Neural crest cell (in vitro differentiated cells): ENCODE measurements at regions not wholly inside any gene's neighbourhood (a gene's known extent, or its start where the extent isn't known, plus 50 kb on each side); places are given as distances from the start of the nearest gene placed in this dataset.

Experiments used
- DNase-seq: peaks from one replicate; pipeline ENCODE4 v3.0.0; 2021; ENCODE audit warnings: low read depth, mixed read lengths, low spot score
- H3K27ac Mint-ChIP-seq: one replicate; pipeline ENCODE4 v1.8.0; 2021; ENCODE audit warnings: mild to moderate bottlenecking, mixed read lengths; ENCODE audit not compliant: unreplicated experiment
- H3K27me3 Mint-ChIP-seq: 2 replicates; pipeline ENCODE4 v1.8.0; 2021; ENCODE audit warnings: low read depth, mild to moderate bottlenecking, mixed read lengths
- H3K36me3 Mint-ChIP-seq: 2 replicates; pipeline ENCODE4 v1.8.0; 2021; ENCODE audit warnings: low read depth, mild to moderate bottlenecking, mixed read lengths
- H3K4me1 Mint-ChIP-seq: 2 replicates; pipeline ENCODE4 v1.8.0; 2021; ENCODE audit warnings: mixed read lengths
- H3K4me3 Mint-ChIP-seq: one replicate; pipeline ENCODE4 v1.8.0; 2021; ENCODE audit warnings: mild to moderate bottlenecking, mixed read lengths
- H3K9me3 Mint-ChIP-seq: 2 replicates; pipeline ENCODE4 v1.8.0; 2021; ENCODE audit warnings: mixed read lengths
- CTCF ChIP-seq: fragments of 200-600 bp; sonication (generic); conservative IDR thresholded peaks from 2 replicates; pipeline ENCODE4 v1.5.0; 2021; ENCODE audit warnings: antibody characterized with exemption, mild to moderate bottlenecking

- DNase-seq = no peak
- no peak for TF ChIP-seq CTCF
- H3K4me1 Mint-ChIP-seq = no peaks in the 10 kb centered on the region
- no peaks in the 10 kb centered on the region for H3K36me3 Mint-ChIP-seq
- no peak overlapping the region for H3K27ac Mint-ChIP-seq
- H3K9me3 Mint-ChIP-seq = peaks cover 4% of the 10 kb centered on the region
- H3K4me3 Mint-ChIP-seq = no peak overlapping the region
- H3K27me3 Mint-ChIP-seq = peaks cover 14% of the 10 kb centered on the region
Measured at GRCh38 chr3:137944593-137944992, 65.4 kb upstream of the CLDN18 start.

GRCh38 chr3:137946356-137946973 is 63.5 kb upstream of the CLDN18 start:
- H3K27me3 Mint-ChIP-seq = peaks cover 11% of the 10 kb centered on the region
- no peak overlapping the region for H3K4me3 Mint-ChIP-seq
- no peak overlapping the region for H3K27ac Mint-ChIP-seq
- H3K36me3 Mint-ChIP-seq = no peaks in the 10 kb centered on the region
- TF ChIP-seq CTCF = peak; percentile 88
- peak; percentile 49 for DNase-seq
- no peaks in the 10 kb centered on the region for H3K4me1 Mint-ChIP-seq
- peaks cover 3% of the 10 kb centered on the region for H3K9me3 Mint-ChIP-seq

- H3K36me3 Mint-ChIP-seq = no peaks in the 10 kb centered on the region
- TF ChIP-seq CTCF = no peak
- peaks cover under 1% of the 10 kb centered on the region for H3K9me3 Mint-ChIP-seq
- DNase-seq = no peak
- peaks cover 10% of the 10 kb centered on the region for H3K27me3 Mint-ChIP-seq
- H3K4me1 Mint-ChIP-seq = no peaks in the 10 kb centered on the region
- no peak overlapping the region for H3K4me3 Mint-ChIP-seq
- no peak overlapping the region for H3K27ac Mint-ChIP-seq
Measured at GRCh38 chr3:137947117-137947516, 62.8 kb upstream of the CLDN18 start.

GRCh38 chr3:137948400-137949072 is 61.4 kb upstream of the CLDN18 start:
- DNase-seq = no peak
- Mint-ChIP-seq H3K4me1 (no peaks in the 10 kb centered on the region), H3K4me3 (no peak overlapping the region), H3K27ac (no peak overlapping the region), H3K27me3 (peaks cover 14% of the 10 kb centered on the region), H3K36me3 (no peaks in the 10 kb centered on the region), H3K9me3 (peaks cover 7% of the 10 kb centered on the region)
- no peak for TF ChIP-seq CTCF

- Mint-ChIP-seq H3K27me3 (peaks cover 7% of the 10 kb centered on the region), H3K4me1 (no peaks in the 10 kb centered on the region), H3K9me3 (peaks cover 11% of the 10 kb centered on the region), H3K36me3 (peaks cover 7% of the 10 kb centered on the region), H3K27ac (no peak overlapping the region), H3K4me3 (no peak overlapping the region)
- DNase-seq = no peak
- no peak for TF ChIP-seq CTCF
Measured at GRCh38 chr3:137958636-137959035, 51.3 kb upstream of the CLDN18 start.
